ENCODE measurements at regions not wholly inside any gene's neighbourhood (a gene's known extent, or its start where the extent isn't known, plus 50 kb on each side); places are given as distances from the start of the nearest gene placed in this dataset.

DNA sequence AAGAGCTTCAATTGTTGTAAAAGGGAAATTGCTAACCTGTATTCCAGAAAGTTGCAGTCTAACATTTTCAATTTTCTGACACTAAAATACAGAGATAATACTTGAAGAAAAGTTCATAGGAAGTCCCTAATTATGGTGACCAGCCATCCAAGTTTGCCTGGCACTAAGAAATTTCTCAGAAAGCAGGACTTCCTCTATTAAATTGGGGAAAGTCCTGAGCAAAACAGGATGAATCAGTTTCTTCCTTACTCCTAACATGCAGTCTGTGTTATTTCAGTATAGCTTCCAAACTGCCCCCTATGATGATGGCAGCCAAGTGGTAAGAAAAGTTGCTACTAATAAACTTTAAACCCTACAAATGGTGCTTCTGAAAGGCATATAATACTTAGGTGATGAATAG, 133.5 kb upstream of the SGO1 start:
- TF ChIP-seq POLR2A (IDR thresholded peaks at IDR 0.05; ENCODE audit: extremely low read depth, insufficient read length): no peak
- TF ChIP-seq, protein P1, sequence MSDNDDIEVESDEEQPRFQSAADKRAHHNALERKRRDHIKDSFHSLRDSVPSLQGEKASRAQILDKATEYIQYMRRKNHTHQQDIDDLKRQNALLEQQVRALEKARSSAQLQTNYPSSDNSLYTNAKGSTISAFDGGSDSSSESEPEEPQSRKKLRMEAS (IDR thresholded peaks at IDR 0.05; ENCODE audit: low read depth, low read length): no peak

All from NB4 (cell line).